Fibroblast of pulmonary artery (primary cell): ENCODE measurements at regions not wholly inside any gene's neighbourhood (a gene's known extent, or its start where the extent isn't known, plus 50 kb on each side); places are given as distances from the start of the nearest gene placed in this dataset.

Experiments
- DNase-seq: peaks from one replicate; pipeline ENCODE4 v3.0.0-alpha.2; 2010; ENCODE audit warnings: low read depth
- H3K4me3 ChIP-seq: replicated peaks from 2 replicates; pipeline ENCODE4 v1.5.1; 2011; ENCODE audit warnings: low read depth, mild to moderate bottlenecking, control low read depth, low read length, moderate library complexity
- CTCF ChIP-seq: IDR thresholded peaks from 2 replicates; pipeline ENCODE4 v1.5.1; 2011; ENCODE audit warnings: mild to moderate bottlenecking, control low read depth, low read length, inconsistent platforms; ENCODE audit errors: missing control alignments

DNA sequence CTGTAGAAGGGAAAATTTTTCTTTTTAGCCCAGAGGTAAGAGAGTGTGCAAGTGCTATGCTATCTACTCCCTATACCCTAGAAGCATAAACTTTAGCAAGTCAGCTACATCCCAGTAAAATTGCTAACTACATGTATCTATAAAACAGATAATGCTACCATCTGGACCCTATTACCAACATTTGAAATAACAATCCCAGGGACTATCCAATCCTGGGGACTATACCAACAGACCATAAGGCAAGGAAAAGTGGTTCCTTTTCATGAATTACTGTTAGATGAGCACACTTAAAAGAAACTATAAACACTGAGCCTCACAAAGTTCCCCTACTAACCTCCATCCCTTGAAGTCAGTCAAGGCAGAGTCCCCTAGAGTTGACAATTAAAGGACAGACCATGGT is 213.6 kb upstream of the VEGFC start:
- DNase-seq = no peak
- TF ChIP-seq CTCF = no peak
- no peak overlapping the region for H3K4me3 ChIP-seq

- no peak overlapping the region for H3K4me3 ChIP-seq
- no peak for TF ChIP-seq CTCF
- peak; percentile 37 for DNase-seq
Observed at GRCh38 chr4:177008071-177008835, 215.5 kb upstream of the VEGFC start.

DNA sequence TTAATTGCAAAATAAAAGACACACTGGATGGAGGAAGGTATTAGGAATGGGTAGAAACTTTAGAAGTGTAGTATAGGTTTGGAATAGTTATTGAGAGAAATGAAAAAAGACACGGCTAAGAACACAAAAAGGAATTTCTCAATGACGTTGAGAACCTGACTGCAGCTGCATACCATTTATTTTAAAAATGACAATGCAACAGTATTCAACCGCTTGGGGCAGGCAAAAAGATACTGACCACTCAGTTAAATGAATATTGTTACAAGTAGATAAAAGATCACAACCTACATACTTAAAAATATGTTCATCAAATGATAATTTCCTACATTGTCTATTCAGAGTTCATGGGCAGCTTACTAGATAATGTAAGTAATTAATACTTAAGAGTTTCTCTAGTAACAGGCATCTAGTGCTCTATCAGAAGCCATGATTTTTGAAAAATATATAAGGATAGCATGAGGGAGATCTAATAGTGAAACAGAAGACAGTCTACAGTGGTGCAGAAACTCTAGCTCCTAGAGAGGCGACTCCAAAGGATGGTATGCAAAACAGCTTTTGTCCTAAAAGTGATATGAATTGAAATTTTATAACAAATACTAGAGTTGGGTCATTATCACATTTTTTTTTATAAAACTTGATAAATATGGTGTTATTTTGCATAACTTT is 216.2 kb upstream of the VEGFC start:
- no peak for DNase-seq
- TF ChIP-seq CTCF = no peak
- H3K4me3 ChIP-seq = no peak overlapping the region

DNA sequence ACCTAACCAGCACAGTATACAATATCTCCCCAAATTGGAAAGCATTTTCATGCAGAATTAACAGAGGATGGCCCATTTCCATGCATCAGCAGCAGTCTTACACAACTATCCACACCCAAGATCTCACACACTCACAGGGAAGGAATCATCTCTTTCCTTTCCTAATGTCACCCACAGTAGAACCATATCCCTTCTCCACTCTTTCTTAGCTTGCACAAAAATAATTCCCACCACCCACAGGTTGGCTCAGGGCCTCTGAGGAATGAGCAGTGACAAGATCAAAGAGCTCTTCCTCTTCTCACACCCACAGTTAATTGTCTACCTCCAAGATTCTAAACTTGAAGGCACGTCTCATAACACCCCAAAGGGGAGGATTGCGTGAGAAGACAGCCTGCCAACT is 217.7 kb upstream of the VEGFC start:
- no peak for TF ChIP-seq CTCF
- no peak overlapping the region for H3K4me3 ChIP-seq

GRCh38 chr4:177012918-177013545 is 220.3 kb upstream of the VEGFC start:
- no peak overlapping the region for H3K4me3 ChIP-seq
- TF ChIP-seq CTCF = no peak
- DNase-seq = no peak

More for the DNA sequence above, 217.7 kb upstream of the VEGFC start:
- DNase-seq = no peak

GRCh38 chr4:177016541-177017141 is 223.9 kb upstream of the VEGFC start:
- TF ChIP-seq CTCF = no peak
- DNase-seq = no peak
- H3K4me3 ChIP-seq = no peak overlapping the region
